Hematopoietic multipotent progenitor cell (in vitro differentiated cells): ENCODE measurements at regions not wholly inside any gene's neighbourhood (a gene's known extent, or its start where the extent isn't known, plus 50 kb on each side); places are given as distances from the start of the nearest gene placed in this dataset.
"Not testable (repeated sequence)": the region's sequence is repeated elsewhere in the genome, so short reads cannot be mapped to it uniquely, and the experiment has no call there.

Source experiments
- DNase-seq, 3 donors: peaks; one replicate each; pipeline ENCODE4 v3.0.0-alpha.2; 2011 to 2015; ENCODE audit warnings: low read depth in 2 of 3, low spot score in 2 of 3

GRCh38 chr20:11976966-11977365 is 59.3 kb downstream of the BTBD3 start:
- DNase-seq, result no peak

GRCh38 chr20:11978496-11978895 is 60.8 kb downstream of the BTBD3 start:
- DNase-seq, result no peak

GRCh38 chr20:11979306-11979990 is 61.8 kb downstream of the BTBD3 start:
- DNase-seq, result no peak

GRCh38 chr20:11980263-11980662 is 62.6 kb downstream of the BTBD3 start:
- no peak for DNase-seq

- no peak for DNase-seq
These were observed 63.8 kb downstream of the BTBD3 start for GRCh38 chr20:11981366-11981947.

- no peak for DNase-seq
These were observed 64.7 kb downstream of the BTBD3 start for GRCh38 chr20:11982289-11982954.

GRCh38 chr20:11982955-11983470 is 65.3 kb downstream of the BTBD3 start:
- no peak for DNase-seq

GRCh38 chr20:11986954-11987353 is 69.3 kb downstream of the BTBD3 start:
- no peak for DNase-seq

- no peak for DNase-seq
These were observed 69.8 kb downstream of the BTBD3 start for GRCh38 chr20:11987526-11987925.

- no peak for DNase-seq
These were observed 71.5 kb downstream of the BTBD3 start for GRCh38 chr20:11989018-11989771.

- no peak for DNase-seq
These were observed 74.7 kb downstream of the BTBD3 start for GRCh38 chr20:11992426-11992825.

- no peak for DNase-seq
These were observed 76.3 kb downstream of the BTBD3 start for GRCh38 chr20:11993886-11994461.

GRCh38 chr20:11995805-11996567 is 78.3 kb downstream of the BTBD3 start:
- DNase-seq, result no peak

- DNase-seq, result not testable (repeated sequence)
These were observed 87.1 kb downstream of the BTBD3 start for GRCh38 chr20:12004776-12005175.

GRCh38 chr20:12012241-12013222 is 94.8 kb downstream of the BTBD3 start:
- peak in 2 of 3 donors; percentile 70 to 90 for DNase-seq

- no peak for DNase-seq
These were observed 96.6 kb downstream of the BTBD3 start for GRCh38 chr20:12014276-12014675.

GRCh38 chr20:12014736-12015135 is 97.0 kb downstream of the BTBD3 start:
- no peak for DNase-seq

GRCh38 chr20:12016291-12016690 is 98.6 kb downstream of the BTBD3 start:
- DNase-seq, result no peak

- DNase-seq, result no peak
These were observed 102.0 kb downstream of the BTBD3 start for GRCh38 chr20:12019715-12020114.
